GM21390 (cell line): ENCODE measurements at regions not wholly inside any gene's neighbourhood (a gene's known extent, or its start where the extent isn't known, plus 50 kb on each side); places are given as distances from the start of the nearest gene placed in this dataset.

ENCODE experiments used
- ATAC-seq: cut with Tn5 transposase; IDR thresholded peaks from one replicate; pipeline ENCODE4 v1.9.1; 2021; ENCODE audit not compliant: unreplicated experiment

DNA sequence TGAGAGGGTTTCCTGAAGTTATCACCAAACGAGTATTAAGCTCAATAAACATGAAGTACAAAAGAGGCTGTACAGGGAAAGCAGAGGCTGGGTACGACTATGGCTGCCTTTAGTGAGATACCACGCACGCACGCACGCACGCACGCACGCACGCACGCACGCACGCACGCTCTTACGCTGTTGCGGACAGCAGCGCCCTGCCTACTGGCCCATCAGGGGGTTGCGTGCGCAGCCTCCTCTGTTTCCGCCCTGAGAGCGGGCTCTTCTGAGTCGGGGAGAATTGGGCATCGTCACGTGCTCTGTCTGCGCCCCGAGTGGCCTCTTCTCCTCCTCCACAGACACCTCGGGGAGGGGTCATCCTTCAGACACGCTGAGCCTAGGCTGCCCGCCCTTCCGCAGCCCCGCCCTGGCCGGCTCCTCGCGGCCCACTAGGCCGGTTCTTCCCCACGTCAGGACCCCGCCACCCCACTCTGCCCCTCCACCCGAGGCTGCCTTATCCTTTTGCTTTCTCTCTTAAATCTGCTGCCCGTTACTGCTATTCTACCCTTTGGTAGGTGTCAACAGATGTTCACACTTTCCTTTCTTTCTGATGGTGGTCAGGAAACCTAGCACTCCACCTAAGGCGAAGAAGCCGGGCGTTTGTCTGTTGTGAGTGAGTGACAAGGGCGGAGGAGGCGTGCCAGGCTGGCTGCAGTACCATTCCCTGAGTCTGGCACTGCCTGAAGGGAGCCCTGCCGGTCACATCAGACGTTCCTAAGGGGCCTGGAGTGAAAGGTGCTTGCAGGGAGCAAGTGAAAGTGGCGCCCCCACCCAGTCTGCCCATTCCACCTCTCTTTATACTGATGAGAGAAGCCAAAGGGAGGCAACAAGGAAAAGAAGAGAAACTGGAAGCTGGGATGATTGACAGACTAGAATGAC lies 300.4 kb upstream of the B3GAT1 start:
- ATAC-seq, result no peak

DNA sequence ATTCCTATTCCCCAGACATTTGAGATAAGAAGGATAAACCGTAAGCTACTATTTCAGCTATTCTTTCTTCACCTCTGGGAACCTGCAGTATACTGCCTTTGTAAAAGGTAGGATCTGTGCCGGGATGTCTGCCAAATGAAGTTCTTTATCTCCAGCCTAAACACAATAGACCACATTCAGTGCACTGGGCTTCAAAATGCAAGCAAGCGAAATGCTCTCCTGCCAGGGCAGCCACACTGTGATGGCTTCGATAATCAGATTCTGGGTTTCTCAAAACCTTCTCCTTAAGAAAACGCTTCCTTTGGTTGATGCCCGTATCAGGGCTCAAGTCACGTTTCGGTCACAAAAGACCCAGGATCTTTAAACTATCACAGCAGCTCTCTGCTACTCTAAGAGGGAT lies 299.5 kb upstream of the B3GAT1 start:
- no peak for ATAC-seq

DNA sequence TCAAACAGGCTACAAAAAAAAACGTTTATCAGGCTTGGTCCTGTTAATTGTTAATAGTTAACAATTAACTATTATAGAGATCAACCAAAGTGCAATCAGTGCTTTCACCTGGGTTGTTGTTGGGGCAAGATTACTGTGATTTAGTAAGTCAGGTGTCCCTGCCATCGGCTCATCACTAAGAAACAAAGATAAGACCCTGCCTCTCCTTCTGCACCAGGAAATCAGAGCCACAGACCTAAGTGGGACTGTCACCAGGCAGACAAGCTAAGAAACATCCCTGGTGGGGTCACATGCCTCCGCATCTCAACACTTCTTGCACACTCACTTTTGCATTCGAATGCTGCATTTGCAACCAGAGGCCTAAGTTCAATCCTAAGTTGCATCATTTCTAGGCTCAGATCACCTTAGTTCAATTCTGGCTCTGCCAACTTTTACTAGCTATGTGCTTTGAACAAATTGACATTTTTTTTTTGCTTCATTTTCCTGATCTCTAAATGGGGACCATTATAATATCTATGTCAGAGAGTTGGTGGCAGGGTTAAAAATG lies 298.9 kb upstream of the B3GAT1 start:
- no peak for ATAC-seq

DNA sequence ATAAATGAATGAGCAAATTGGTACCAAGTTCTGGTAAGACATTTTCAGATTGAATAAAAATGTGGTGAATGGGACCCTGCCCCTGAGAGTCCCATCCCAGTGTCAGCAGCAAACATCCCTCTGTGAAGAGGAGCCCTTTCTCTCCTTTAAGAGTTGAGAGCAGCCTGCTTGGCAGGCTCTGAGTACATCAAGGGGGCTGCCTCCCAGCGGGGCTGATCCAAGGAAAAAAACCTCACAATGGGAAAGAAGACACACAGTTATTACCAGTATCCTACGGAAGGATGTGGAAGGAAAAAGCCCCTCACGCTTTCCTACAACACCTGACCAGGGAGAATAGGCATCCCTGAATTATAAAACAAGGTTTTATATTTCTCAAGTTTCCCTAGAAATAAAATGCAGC lies 293.8 kb upstream of the B3GAT1 start:
- no peak for ATAC-seq

DNA sequence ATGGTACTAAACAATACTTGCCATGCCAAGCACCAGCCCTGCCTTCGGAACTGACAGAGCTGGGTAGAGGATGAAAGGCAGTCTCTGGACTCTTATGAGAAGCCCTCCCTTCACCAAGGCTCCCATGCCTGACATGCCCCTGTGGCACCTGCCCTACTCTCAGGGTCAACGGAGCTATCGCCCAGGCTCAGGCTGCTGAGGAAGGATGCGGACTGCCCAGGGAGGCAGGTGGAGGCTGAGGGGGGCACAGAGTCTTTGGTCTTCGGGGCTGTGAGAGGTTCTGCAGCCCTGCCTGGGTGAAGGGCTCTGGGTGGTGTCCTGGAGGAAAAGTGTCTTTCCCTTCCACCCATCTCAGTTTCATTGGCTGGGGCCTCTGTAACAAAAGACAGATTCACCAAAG lies 290.8 kb upstream of the B3GAT1 start:
- ATAC-seq, result no peak

DNA sequence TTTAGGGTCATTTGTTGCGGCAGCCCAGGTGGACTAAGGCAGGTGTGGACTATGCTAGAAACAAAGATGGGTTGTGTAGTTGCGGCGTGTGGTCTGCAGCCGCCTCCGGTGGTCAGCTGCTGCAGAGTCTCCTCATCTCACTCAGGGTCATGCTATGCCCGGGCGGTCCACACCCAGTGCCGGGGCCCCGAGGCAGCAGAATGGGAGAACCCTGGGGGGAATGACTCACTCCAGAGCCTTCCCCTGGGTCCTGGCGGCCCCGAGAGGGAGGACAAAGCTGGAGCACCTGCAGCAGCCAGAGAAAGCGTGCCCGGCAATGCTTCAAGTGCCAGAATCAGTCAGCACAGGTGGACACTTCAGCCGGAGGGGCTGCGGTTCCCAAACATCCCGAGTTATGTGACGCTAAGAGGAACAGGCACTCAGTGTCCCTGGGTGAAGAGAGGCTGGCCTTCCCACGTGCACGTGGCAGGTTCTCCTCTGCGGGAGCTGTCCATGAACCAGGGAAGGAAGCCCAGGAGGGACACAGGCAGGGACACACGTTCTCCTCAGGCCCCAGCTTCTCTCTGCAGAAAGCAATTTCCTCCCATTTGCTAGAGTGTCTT lies 289.6 kb upstream of the B3GAT1 start:
- no peak for ATAC-seq

DNA sequence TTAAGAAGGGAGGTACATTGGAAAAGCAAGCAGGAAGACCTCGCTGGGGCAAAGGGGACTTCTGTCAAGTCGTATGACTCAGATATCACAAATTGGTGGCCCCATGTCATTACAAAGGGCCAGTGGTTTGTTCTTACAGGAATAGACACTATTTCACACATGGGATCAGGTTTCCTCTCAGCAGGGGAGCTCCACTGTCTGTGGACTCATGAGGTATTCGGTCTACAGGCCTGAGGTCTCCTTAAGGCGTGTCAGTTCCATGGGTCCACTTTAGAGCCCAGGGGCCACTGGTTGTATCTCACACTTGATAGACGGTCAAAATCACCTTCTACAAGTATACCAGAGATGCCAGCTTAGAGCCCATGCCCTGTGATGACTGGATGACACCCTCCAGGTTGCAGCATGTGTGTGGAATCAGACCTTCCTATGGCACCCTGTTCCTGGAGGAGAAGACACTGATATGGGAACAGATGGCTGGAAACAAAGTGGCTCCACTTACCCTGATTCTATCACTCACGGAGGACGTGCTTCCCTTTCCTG lies 288.1 kb upstream of the B3GAT1 start:
- ATAC-seq, result no peak

DNA sequence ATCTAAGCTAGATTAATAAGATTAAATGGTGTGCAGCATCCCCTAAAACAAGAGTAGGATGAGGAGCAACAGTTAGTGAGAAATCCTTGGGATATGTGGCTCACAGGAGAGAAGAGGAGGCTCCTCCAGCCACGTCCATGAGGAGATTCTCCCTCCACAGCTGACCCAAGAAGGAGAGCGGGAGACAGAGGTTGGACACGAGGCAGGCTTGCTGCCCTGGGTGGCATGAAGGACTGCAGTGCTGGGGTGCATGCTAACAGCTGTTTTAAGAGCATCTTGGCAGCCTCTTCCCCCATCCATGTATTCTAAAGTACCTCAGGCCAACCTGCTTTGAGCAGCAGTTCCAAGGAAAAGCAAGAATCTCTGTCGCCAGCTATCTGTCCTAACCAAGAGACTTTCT lies 284.4 kb upstream of the B3GAT1 start:
- ATAC-seq, result no peak

DNA sequence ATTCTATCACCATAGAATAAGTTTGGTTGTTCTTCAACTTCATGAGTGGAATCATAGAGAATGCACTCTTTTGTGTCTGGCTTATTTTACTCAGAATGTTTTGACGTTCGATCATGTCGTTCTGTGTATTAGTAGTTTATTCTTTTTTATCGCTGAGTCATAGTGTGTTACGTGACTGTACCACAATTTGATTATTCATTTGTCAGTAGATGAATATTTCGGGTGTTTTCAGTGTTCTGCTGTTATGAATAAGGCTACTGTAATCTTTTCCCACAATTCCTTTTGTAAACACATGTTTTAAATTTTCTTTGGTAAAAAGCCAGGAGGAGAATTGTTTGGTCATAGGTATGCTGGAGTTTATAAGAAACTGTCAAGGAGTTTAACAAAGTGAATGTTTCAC lies 279.9 kb upstream of the B3GAT1 start:
- ATAC-seq, result no peak

DNA sequence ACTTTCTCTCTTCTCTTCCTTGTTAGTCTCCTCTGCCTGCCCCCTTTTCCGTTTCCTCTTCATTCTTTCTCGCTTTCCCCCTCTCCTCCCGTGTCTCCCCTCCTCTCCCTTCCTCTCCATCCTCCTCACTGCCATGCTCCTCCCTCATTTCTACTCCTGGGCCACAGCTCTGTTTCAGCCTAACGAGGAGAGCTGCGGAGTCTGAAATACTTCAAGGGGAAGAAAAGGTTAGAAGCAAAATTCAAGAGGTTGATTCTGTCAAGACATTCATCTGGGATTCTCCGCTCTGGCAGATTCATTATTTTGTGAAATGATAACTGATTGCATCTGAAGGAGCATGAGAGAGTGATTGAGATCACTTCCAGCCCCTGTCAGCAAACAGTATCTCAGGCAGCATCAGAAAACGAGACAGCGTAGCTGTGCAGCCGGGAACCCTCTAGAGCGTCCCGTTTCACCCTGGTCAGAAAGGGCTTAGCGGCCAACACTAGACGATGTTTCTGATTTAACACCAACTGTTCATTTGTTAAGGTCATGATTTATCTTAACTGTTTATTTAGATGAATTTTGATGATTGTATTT lies 279.3 kb upstream of the B3GAT1 start:
- no peak for ATAC-seq

DNA sequence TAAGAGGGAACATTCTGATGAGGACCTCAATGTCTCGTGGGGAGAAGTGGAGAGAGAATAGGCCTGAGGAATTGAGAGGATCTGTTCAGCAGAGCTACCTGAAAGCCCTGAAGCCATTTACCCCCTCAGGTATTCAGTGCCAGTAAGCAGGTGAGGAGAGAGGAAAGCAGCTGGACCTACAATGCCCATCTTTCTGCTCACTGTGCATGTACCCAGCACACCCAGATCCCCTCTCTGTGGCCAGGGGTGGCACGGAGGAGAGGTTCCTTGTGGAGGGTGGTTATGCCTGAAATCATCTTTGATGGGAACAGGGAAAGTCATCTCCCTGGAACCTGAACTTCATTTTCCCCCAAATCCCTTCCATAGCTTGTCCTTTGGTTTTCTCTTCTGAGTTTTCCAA lies 277.8 kb upstream of the B3GAT1 start:
- ATAC-seq, result no peak

DNA sequence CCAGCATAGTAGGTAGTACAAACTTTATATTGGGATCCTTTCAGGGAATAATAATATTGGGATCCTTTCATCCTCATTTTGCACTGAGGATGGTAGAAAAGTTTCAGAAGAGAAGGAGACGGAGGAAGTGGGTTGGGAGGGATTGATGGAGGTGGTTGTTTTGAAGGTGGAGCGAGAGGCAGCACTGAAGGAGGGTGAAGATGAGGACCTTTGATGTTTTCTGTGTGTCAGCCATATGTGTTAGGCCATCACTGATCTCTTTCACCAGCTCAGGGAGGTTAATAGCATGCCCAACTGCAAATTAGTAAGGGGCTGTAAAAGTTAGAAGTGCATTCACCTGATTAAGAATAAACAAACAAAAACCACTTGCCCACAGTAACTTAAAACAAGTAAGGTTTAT lies 275.5 kb upstream of the B3GAT1 start:
- no peak for ATAC-seq

DNA sequence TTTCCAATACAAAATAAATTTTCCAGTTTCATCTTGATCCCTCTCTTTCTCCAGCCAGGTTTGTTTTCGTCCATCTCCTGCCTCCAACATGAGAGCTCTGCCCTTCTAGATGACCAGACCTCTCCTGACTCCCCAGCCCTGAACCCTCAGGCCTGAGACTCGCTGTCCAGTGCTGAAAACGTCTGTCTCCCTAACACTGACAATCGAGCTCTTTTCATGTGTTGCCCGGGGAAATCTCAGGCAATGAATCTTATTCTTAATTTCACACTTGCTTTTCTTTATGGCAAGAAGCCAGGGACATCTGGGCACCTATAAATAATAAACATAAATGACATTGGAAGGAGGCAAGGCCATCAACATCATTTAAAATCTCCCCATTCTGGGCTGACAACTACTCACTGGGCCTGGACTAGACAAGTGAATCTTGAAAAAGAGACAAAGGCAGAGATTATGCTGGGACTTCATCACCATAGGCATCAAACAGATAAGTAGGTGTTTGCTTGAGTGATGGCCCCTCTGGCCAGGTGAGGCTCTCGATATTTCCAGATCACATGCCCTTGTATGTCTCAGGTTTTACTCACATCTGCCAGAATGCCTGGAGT lies 274.5 kb upstream of the B3GAT1 start:
- no peak for ATAC-seq

DNA sequence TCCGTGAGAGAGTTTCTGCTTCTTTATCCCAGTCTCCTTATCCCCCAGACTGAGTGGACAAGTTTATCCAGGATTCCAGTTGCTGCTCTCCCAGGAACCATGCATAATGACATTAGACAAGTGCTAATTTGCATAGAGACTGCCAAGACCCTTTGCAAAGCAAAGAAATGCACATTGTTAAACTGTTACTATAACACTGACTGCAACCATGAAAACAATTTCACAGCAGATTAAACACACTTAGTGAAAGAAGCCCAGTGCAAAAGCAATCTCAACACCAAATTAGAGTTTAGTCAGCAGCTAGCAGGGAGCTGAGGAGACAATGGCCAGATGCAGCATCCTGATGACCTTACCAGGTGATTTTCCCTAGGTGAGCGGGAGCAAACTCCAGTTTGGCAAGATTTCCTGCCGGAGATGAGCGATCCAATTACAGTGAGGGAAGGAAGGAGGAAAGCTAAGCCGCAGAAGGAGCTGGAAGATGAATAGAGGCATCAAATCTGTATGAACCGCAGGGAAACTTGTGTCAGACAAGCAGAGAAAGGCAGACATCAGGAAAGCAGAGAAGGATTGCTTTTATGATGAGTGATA lies 273.8 kb upstream of the B3GAT1 start:
- ATAC-seq, result no peak

DNA sequence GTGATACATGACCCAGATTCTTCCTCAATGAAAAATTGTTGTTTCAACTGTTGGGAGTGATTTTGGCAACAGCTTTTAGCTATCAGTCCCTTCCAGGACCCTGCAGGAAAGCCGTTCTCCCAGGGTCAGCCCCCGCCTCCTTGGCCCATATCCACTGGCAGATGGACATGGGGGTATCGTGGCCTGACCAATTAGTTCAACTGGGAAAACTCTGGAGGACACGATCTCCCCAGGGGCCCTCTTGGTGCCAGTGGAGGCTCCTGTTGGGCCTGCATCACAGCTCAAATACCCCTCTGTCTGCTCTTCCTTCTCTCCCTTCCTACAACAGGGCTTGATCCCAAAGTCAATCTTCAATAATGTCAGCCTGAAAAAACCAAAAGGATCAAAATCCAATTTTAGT lies 272.5 kb upstream of the B3GAT1 start:
- ATAC-seq, result no peak

DNA sequence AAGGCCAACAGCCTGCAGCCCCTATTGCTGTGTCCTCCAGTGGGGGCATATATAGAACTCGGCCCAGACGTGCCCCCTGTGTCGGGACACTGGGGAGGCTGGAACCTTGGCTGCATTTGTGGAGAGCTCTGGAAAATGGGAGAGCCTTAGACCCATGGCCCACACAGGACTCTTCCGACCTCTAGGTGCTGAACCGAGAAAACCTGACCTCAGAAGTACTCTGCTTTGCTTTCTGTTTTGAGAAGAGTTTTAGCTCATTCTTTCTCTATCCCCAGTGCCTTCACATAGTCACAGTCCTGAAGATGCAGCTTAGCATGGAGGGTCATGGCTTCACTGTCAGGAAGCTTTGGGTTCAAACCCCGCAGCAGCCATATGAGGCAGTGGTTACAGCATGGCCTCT lies 271.8 kb upstream of the B3GAT1 start:
- no peak for ATAC-seq

DNA sequence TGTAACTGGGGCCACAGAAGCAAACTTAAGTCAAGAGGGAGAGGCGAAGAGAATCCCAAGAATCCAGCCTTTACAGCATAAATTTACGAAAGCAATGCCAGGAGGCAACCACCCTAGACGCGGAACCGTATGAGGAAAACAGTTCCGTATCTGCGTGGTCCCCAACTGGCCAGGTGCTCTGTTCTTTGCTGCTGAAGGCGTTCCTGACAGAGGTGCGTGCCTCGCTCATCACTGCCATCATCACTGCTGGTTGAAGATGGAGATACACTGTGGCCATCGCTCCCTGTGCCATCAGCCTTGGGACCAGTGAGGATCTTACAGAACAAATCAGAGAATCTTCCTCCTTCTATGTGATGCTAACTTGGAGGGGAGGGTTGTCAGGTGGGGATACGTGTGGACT lies 270.5 kb upstream of the B3GAT1 start:
- ATAC-seq, result no peak

DNA sequence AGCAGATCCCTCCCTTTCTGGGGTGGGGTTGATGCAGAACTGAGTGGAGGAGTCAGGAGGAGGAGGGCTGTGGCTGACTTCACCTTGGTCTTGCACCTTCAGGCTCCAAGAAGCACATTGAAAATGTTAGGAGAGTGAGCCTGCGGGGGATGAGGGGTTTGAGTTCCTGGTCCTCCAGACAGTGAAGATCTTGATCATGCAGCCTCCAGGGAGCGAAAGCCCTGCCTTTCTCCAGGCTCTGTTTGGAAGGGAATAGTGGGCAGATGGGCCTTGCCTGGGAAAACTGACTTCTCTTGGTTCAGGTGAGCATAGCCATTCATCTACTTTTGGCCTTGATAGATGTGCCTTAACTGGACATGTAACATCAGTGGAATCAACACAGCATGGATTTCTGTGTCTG lies 267.6 kb upstream of the B3GAT1 start:
- ATAC-seq, result no peak

DNA sequence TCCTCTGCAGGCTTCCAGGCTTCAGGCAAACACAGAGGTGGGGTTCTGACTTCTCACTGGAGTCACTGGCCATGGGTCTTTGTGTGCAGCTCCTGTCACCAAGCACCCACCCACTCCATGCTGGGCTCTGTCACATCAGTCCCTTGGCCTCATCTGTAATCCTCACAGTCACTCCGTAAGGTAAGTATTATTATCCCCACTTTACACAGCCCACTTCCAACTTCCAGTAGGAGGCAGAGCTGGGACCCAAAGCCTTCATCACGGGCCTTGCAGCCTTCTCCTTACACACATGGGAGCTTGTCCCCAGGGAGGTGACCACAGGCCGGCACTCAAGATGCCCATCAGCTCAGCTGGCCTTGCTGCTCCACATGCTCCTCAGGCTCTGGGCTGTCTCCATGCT lies 266.7 kb upstream of the B3GAT1 start:
- ATAC-seq, result no peak

DNA sequence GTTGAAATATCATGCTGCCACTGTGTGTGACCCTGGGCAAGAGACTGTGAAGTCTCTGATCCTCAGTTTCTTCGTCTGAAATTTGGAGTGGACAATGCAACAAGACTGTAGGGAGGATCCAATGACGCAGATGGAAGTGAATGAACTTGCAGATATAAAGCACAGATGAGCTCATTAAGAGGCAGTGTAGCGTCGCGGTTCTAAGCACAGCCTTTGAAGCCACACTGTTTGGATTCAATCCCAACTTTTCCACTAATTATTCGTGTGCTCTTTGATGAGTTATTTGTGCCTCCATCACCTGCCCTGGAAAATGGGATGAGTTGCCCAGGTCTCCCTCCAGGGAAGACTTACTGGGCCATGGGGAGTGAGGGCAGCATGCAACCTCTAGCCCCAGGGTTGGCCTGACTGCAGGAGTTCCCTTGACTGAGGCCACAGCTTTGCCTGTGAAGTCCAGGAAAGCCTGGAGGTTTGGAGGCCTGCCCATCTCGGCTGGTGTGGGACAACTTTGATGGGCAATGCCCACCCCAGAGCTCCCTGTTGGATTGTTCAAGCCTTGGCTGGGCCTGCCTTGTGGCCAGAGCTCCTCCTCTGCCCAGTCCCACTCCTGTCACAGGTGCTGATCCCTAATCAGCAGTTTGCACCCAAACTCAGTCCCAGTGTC lies 266.0 kb upstream of the B3GAT1 start:
- ATAC-seq, result no peak
